DLD1 (cell line): ENCODE measurements at regions not wholly inside any gene's neighbourhood (a gene's known extent, or its start where the extent isn't known, plus 50 kb on each side); places are given as distances from the start of the nearest gene placed in this dataset.

Experiments used
- in situ Hi-C: cut with HindIII; loops from 2 replicates; pipeline ENCODE4 v1.10.0; 2017; ENCODE audit warnings: low sequenced_read_pairs

GRCh38 chr4:181582595-181582994, 660.6 kb upstream of the TENM3 start:
- in situ Hi-C loops, result no loop called here

DNA sequence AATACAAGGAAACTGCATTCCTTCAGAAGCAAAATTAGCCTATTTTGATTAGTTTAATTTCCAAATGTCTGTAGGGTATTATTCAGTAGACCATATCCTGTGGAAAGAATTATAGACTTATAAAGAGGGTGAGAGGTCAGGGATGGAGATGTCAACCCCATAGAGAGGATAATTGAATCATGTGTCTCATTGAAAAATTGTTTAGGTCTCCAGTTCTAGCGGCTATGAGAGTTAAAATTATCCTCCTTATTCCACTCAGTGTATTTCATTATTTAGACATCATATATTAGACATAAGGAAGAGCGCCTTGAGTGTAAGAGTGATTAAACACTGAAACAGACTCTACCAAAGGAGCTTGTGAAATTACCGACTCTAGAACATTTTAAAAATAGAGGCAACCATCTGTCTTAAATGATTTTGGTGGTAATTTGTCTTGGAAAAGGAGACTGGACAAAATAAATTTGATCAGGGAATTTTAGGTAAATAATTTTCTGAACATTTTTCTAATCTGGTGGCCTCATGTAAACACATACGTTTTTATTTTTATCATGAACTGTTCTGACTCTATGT, 654.4 kb upstream of the TENM3 start:
- in situ Hi-C loops, result no loop called here

DNA sequence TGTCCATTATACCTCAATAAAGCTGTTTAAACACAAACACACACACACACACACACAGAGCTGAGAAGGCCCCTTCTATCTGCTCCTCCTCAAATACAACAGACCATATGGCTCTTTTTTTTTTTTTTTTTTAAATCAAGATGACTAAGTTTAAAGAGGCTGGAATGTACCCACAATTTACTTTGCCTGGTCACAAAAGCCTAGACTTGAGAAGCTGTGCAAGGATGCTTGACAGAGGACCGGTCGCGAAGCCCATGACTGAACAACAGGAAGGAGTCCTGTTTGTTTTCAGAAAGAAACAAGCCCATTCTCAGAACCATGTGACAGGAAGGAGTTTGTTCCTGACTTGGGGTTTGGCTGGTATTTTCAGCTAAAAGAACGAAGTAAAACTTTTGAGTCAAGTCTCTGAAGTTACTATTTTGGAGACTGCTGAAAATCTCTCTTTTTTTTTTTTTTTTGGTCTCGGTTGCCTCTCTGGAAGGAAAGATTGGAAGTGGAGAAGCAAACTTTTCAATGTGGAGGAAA, 650.9 kb upstream of the TENM3 start:
- in situ Hi-C loops, result no loop called here

GRCh38 chr4:181593703-181594102, 649.5 kb upstream of the TENM3 start:
- in situ Hi-C loops, result no loop called here

- in situ Hi-C loops, result no loop called here
These were observed 649.0 kb upstream of the TENM3 start for GRCh38 chr4:181594188-181594587.

GRCh38 chr4:181595716-181596115, 647.5 kb upstream of the TENM3 start:
- in situ Hi-C loops, result no loop called here

GRCh38 chr4:181597766-181598165, 645.4 kb upstream of the TENM3 start:
- in situ Hi-C loops, result no loop called here

GRCh38 chr4:181599134-181599533, 644.1 kb upstream of the TENM3 start:
- in situ Hi-C loops, result no loop called here

DNA sequence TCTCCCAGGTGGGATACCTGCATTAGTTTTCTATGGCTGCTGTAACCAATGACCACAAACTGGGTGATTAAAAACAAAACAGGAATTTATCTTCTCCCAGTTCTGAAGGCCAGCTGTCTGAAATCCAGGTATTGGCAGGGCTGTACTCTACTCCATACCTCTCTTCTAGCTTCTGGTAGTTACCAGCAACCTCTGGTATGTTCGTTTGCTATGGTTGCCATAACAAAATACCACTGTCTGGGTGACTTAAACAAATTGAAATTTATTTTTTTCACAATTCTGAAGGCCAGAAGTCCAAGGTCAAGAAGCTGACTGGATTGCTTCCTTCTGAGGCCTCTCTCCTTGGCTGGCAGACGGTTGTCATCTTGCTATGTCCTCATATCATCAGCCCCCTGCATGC, 642.1 kb upstream of the TENM3 start:
- in situ Hi-C loops, result no loop called here

DNA sequence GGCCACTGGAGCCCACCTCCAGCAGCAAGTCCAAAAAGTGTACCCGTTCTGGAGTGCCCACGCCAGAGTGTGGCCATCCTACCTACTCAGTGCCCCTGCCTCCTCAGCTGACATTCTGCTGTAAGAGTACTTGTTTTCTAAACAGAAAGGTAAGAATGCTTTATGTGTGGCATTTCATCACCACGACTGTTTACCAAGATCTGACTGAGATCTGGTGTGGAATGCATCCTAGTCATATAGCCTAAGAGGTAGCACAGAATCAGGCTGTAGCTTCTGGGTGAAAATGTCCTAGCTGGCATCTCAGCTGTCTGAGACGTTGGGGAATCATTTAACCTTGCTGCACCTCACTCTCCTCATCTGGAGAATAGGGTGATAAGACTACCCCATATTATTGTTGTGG, 638.7 kb upstream of the TENM3 start:
- in situ Hi-C loops, result no loop called here

DNA sequence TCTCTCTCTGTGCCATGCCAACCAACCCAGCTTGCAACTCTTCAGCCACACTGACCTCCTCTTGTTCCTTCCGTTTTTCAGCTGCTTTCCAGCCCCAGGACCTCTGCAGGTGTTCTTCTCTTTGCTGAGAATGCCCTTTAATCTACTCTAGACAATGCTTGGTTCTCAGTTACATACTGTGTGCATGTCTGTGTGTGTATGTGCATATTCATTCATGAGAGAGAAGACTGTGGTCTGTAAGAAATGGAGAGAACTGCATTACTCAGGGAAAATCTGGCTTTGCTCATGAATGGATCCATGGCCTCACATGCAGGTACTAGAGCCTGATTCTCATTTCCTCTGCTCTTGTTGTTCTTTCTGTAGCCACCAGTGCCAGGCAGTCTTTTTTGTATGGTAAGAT, 636.9 kb upstream of the TENM3 start:
- in situ Hi-C loops, result no loop called here

GRCh38 chr4:181608181-181608580, 635.0 kb upstream of the TENM3 start:
- in situ Hi-C loops, result no loop called here

GRCh38 chr4:181611033-181611711, 632.0 kb upstream of the TENM3 start:
- in situ Hi-C loops, result no loop called here

- in situ Hi-C loops, result no loop called here
These were observed 631.1 kb upstream of the TENM3 start for GRCh38 chr4:181611946-181612600.

DNA sequence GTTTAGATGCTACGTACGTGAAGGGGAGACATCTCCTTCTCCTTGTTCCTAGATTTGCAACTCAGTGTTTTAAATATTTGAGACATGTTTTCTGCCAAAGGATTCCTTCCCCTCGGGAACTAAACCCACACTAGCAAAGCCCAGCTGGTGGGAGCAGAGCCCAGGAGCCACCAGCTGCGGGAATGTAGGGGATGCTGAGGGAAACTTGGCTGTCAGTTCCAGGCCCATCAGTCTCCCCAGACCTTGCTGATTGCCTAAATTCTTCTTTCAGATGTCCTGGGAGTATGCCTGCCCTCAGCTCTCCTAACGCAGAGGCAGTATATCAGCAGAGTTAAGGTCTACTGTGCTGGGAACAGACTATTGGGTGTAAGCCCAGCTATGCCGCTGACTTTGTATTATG, 630.0 kb upstream of the TENM3 start:
- in situ Hi-C loops, result no loop called here

DNA sequence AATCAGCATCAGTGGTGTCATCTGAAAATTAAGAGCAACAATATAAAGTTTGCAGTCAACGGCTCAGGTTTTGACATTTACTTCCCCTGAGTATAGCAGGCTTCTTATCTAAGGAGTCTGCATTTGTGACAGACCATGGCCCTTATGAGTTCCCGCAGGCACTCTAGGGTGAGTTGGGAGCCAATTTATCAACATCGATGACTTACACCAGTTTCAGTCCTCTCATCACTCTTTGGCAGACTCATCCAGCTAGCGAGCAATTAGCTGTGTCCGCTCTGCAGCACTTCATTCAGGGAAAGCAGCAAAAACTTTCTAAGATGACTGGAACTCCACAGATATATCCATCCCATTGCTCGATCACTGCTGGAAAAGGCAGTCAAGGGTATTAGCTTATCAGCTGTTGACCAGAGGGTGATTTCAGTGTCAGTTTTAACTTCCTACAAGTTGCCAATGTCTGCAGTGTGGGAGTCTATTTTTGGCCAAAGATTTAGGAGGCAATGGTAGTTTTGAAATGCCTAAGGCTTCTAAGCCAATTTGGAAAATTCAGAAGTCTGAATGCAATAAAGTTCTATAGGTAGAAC, 625.1 kb upstream of the TENM3 start:
- in situ Hi-C loops, result no loop called here

GRCh38 chr4:181618896-181619295, 624.3 kb upstream of the TENM3 start:
- in situ Hi-C loops, result no loop called here

DNA sequence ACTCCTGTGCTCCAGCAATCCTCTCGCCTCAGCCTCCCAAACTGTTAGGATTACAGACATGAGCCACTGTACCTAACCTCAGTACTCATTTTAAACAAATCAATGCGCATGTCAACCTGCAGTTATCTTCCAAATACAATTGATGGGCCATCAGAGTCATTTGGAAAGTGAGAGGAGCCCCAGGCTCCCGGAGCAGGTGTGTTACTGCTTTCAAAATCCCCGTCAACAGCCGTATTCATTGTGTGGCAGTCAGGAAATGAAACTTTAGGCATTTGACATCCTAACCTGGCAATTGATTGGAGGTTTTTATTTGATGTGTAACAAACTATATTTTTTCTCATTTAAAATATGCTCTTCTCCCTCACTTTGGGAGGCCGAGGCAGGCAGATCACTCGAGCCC, 623.6 kb upstream of the TENM3 start:
- in situ Hi-C loops, result no loop called here

DNA sequence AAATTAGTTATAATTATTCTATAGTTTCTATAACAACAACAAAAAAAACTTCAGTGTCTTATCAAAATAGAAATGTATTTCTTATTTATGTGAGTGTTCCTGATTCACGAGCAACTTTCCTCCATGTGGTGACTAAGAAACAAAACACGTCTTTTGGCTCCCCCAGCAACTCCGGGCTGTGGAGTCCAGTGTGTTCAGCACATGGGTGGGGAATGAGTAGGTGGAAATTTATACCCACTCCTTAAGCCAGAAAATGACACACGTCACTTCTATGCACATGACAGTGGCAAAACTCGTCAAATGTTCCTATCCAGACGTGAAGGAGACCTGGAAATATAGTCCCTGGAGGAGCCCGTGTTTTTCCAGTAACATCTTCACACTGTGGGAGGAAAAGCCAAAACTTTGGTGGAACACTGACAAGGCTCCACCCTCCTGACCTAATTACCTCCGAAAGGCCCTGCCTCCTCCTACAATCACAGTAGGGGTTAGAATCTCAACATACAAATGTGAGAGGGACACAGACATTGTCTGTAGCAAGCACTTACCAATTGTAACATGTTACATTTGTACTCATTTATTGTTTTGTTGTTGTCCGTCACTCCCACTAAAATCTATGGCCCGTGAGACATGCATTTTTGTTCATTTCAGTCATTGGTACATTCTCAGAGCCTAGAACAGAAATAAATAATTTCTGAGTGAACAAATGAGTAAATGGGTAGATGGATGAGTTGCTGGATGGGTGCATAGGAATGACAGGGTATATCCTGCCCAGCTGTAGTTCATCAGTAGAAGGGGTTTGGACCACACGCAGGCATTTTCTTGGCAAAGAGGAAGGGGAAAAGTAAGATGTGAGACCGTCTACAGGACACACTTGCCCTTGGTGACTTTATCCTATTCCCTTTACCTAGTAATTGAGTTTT, 605.8 kb upstream of the TENM3 start:
- in situ Hi-C loops, result no loop called here

DNA sequence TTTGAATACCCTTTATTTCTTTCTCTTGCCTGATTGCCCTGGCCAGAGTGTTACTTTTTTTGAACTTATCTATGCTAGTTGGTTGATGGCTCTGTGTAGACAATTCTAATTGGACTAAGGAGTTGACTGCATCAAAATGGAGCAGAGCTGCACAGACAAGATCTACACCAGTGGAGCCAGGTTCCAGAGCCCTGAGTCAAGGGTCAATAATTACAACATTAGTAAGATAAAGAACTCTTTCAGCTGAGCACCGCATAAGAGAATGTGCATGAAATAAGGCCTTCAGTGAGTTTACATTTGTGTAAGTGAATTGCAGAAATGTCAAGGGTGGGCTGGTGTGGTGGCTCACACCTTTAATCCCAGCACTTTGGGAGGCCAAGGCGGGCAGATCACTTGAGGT, 599.7 kb upstream of the TENM3 start:
- in situ Hi-C loops, result no loop called here

DNA sequence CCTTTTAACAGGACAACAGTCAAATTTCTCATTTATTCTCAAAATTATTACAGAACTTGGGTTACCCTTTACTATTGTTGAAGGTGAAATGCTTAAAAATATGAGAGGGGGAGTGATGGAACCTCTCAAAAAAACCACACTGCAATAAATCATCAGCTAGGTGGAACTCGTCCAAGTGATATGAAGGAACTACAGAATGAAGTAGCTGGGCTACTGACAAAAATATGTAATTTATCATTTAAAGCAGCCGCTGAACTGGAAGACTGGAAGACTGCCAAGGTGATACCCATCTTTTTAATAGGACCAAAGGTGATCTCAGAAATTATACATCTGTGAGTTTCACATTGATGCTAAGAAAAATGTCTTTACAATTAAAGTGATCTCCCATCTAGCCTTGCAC, 597.7 kb upstream of the TENM3 start:
- in situ Hi-C loops, result no loop called here
